GM19397 (cell line): ENCODE measurements at regions not wholly inside any gene's neighbourhood (a gene's known extent, or its start where the extent isn't known, plus 50 kb on each side); places are given as distances from the start of the nearest gene placed in this dataset.
"Not testable (repeated sequence)": the region's sequence is repeated elsewhere in the genome, so short reads cannot be mapped to it uniquely, and the experiment has no call there.

Experiments
- ATAC-seq: cut with Tn5 transposase; IDR thresholded peaks from one replicate; pipeline ENCODE4 v1.9.1; 2021; ENCODE audit warnings: mild to moderate bottlenecking, moderate library complexity; ENCODE audit not compliant: unreplicated experiment

GRCh38 chr4:126201251-126202138 lies 886.7 kb downstream of the FAT4 start:
- ATAC-seq, result not testable (repeated sequence)

- no peak for ATAC-seq
These were observed 887.5 kb downstream of the FAT4 start for GRCh38 chr4:126202226-126202625.

- no peak for ATAC-seq
These were observed 893.2 kb downstream of the FAT4 start for GRCh38 chr4:126207910-126208309.

GRCh38 chr4:126209147-126209546 lies 894.4 kb downstream of the FAT4 start:
- no peak for ATAC-seq

GRCh38 chr4:126213996-126214395 lies 899.2 kb downstream of the FAT4 start:
- no peak for ATAC-seq

GRCh38 chr4:126215759-126216158 lies 901.0 kb downstream of the FAT4 start:
- ATAC-seq, result no peak

- ATAC-seq, result no peak
These were observed 901.9 kb downstream of the FAT4 start for GRCh38 chr4:126216611-126217010.

- ATAC-seq, result no peak
These were observed 906.5 kb downstream of the FAT4 start for GRCh38 chr4:126221282-126221681.

GRCh38 chr4:126221717-126222340 lies 907.1 kb downstream of the FAT4 start:
- ATAC-seq, result no peak

- ATAC-seq, result no peak
These were observed 909.1 kb downstream of the FAT4 start for GRCh38 chr4:126223784-126224407.

- no peak for ATAC-seq
These were observed 912.7 kb downstream of the FAT4 start for GRCh38 chr4:126227428-126227827.

GRCh38 chr4:126230269-126230668 lies 915.5 kb downstream of the FAT4 start:
- ATAC-seq, result no peak

GRCh38 chr4:126233483-126233882 lies 918.7 kb downstream of the FAT4 start:
- ATAC-seq, result no peak

GRCh38 chr4:126238013-126238412 lies 923.3 kb downstream of the FAT4 start:
- ATAC-seq, result no peak

- ATAC-seq, result no peak
These were observed 926.9 kb downstream of the FAT4 start for GRCh38 chr4:126241634-126242033.

- ATAC-seq, result no peak
These were observed 928.1 kb downstream of the FAT4 start for GRCh38 chr4:126242679-126243390.

GRCh38 chr4:126247409-126247808 lies 932.7 kb downstream of the FAT4 start:
- no peak for ATAC-seq

- ATAC-seq, result no peak
These were observed 935.3 kb downstream of the FAT4 start for GRCh38 chr4:126250006-126250405.

- ATAC-seq, result no peak
These were observed 936.4 kb downstream of the FAT4 start for GRCh38 chr4:126251169-126251568.

- no peak for ATAC-seq
These were observed 947.9 kb downstream of the FAT4 start for GRCh38 chr4:126262665-126263064.

- ATAC-seq, result no peak
These were observed 950.1 kb downstream of the FAT4 start for GRCh38 chr4:126264839-126265238.
